SK-N-MC (cell line): ENCODE measurements at regions not wholly inside any gene's neighbourhood (a gene's known extent, or its start where the extent isn't known, plus 50 kb on each side); places are given as distances from the start of the nearest gene placed in this dataset.

ENCODE experiments used
- EZH2 ChIP-seq: fragments of 200-600 bp; sonication (generic); IDR thresholded peaks from one replicate; pipeline ENCODE4 v1.6.1; 2017; ENCODE audit warnings: antibody characterized with exemption
- FOXP2 ChIP-seq: optimal IDR thresholded peaks from 2 replicates; pipeline ENCODE3; 2011; ENCODE audit warnings: mild to moderate bottlenecking, moderate library complexity; ENCODE audit not compliant: insufficient read depth; ENCODE audit errors: extremely low read length, control extremely low read depth
- POLR2AphosphoS5 ChIP-seq: IDR thresholded peaks from 2 replicates; pipeline ENCODE4 v1.6.1; 2012; ENCODE audit warnings: mild to moderate bottlenecking, low read depth, low read length, borderline replicate concordance

GRCh38 chr11:97451441-97451840 lies 1061.6 kb downstream of the JRKL start:
- TF ChIP-seq POLR2AphosphoS5 (no peak), EZH2 (no peak), FOXP2 (no peak)
